HepG2 (cell line): ENCODE measurements at regions not wholly inside any gene's neighbourhood (a gene's known extent, or its start where the extent isn't known, plus 50 kb on each side); places are given as distances from the start of the nearest gene placed in this dataset.

Experiments
- ATAC-seq: fragments of 200-7000 bp; cut with Tn5 transposase; 3 replicates; pipeline ENCODE4 v1.9.1; 2020; ENCODE audit warnings: mild to moderate bottlenecking, moderate library complexity
- BruUV-seq: library from RNA; stranded (reverse); fragments of 400-500 nt; replicated peaks from 2 replicates; lab custom pipeline; 2021; lab: Mats Ljungman, UMichigan
- CTCF ChIA-PET: fragments of 300-600 bp; formaldehyde crosslinking; extraction: SDS; loops from one replicate; lab custom pipeline; 2021; ENCODE audit warnings: low total read pairs, inconsistent platforms, low intra/inter-chr PET ratio; lab: Yijun Ruan, JAX
- POLR2A ChIA-PET: fragments of 350-600 bp; sonication (Branson Sonifier 250); formaldehyde crosslinking; loops from one replicate; lab custom pipeline; 2020; ENCODE audit warnings: antibody characterized with exemption, inconsistent platforms; lab: Yijun Ruan, JAX
- DNase-seq: peaks from one replicate; pipeline ENCODE4 v3.0.0-alpha.2; 2015; ENCODE audit warnings: low spot score
- FAIRE-seq: peaks from 3 replicates; lab custom pipeline; 2011; peaks lifted over from hg19 to GRCh38; lab: Jason Lieb, UNC
- H2AFZ ChIP-seq: one replicate; pipeline ENCODE4 v1.6.1; 2011; ENCODE audit warnings: low read length, inconsistent platforms
- H3K27ac ChIP-seq: fragments of 300-600 bp; 3 replicates; pipeline ENCODE4 v1.8.0; 2011; ENCODE audit warnings: mixed run types, mild to moderate bottlenecking, mixed read lengths, low read length, inconsistent platforms; ENCODE audit not compliant: insufficient read depth; ENCODE audit errors: extremely low read length
- H3K27me3 ChIP-seq, 2 experiments: fragments of 200-600 bp in 1 of 2; 2 replicates in 1 of 2; 3 replicates in 1 of 2; pipeline versions ENCODE4 v1.6.0 to v1.8.0; 2011; ENCODE audit warnings: low read length in 2 of 2, mild to moderate bottlenecking in 2 of 2, moderate library complexity in 2 of 2, inconsistent platforms in 1 of 2; ENCODE audit not compliant: insufficient read depth in 2 of 2, control insufficient read depth in 1 of 2
- H3K36me3 ChIP-seq, 2 experiments: fragments of 200-600 bp in 1 of 2; replicated peaks in 1 of 2; 2 replicates in 1 of 2; 3 replicates in 1 of 2; pipeline versions ENCODE4 v1.5.1 to v1.8.0; 2011; ENCODE audit warnings: low read length in 2 of 2, inconsistent platforms in 1 of 2; ENCODE audit not compliant: insufficient read depth in 2 of 2, control insufficient read depth in 1 of 2
- H3K4me1 ChIP-seq: 2 replicates; pipeline ENCODE4 v1.5.1; 2012; ENCODE audit warnings: low read length, inconsistent platforms; ENCODE audit not compliant: insufficient read depth
- H3K4me2 ChIP-seq: 2 replicates; pipeline ENCODE4 v1.6.0; 2011; ENCODE audit warnings: low read depth, low read length, inconsistent platforms
- H3K4me3 ChIP-seq, 3 experiments: fragments of 200-600 bp in 1 of 3; sonication (generic), shearing (Covaris generic) in 1 of 3; replicated peaks in 1 of 3; 2 replicates each; pipeline ENCODE4 v1.5.1; 2011 to 2016; ENCODE audit warnings: low read length in 3 of 3, inconsistent platforms in 2 of 3, low read depth in 2 of 3, mild to moderate bottlenecking in 2 of 3, control low read depth in 1 of 3, mixed read lengths in 1 of 3; ENCODE audit not compliant: insufficient read depth in 1 of 3
- H3K79me2 ChIP-seq: one replicate; pipeline ENCODE4 v1.6.1; 2011; ENCODE audit warnings: low read length, inconsistent platforms; ENCODE audit not compliant: insufficient read depth
- H3K9ac ChIP-seq: 2 replicates; pipeline ENCODE4 v1.6.0; 2011; ENCODE audit warnings: mild to moderate bottlenecking, low read depth, low read length, inconsistent platforms; ENCODE audit not compliant: insufficient read depth
- H3K9me3 ChIP-seq: 2 replicates; pipeline ENCODE4 v1.5.1; 2012; ENCODE audit warnings: mild to moderate bottlenecking, low read length
- H4K20me1 ChIP-seq: 2 replicates; pipeline ENCODE4 v1.6.0; 2011; ENCODE audit warnings: inconsistent platforms, mild to moderate bottlenecking, low read length, moderate library complexity; ENCODE audit not compliant: insufficient read depth
- BCLAF1 ChIP-seq: fragments of 450-650 bp; IDR thresholded peaks from 2 replicates; pipeline ENCODE4 v1.6.1; 2017; ENCODE audit warnings: mild to moderate bottlenecking
- CBX2 ChIP-seq, 2 experiments: fragments of 200-600 bp in 1 of 2; sonication (generic); formaldehyde crosslinking in 1 of 2; IDR thresholded peaks; 2 replicates each; pipeline versions ENCODE4 v1.7.0 to v1.8.1; 2018 to 2022; ENCODE audit warnings: low read depth in 2 of 2, low read length in 1 of 2, mild to moderate bottlenecking in 1 of 2, missing genetic modification reagents in 1 of 2
- FOXJ3 ChIP-seq: sonication (generic); formaldehyde crosslinking; IDR thresholded peaks from 2 replicates; pipeline ENCODE4 v1.4.0; 2020; ENCODE audit warnings: missing genetic modification reagents, mild to moderate bottlenecking, borderline replicate concordance
- NPAS2 ChIP-seq: sonication (generic); formaldehyde crosslinking; IDR thresholded peaks from 2 replicates; pipeline ENCODE4 v1.8.0; 2022; ENCODE audit warnings: mild to moderate bottlenecking, missing genetic modification reagents, borderline replicate concordance
- PATZ1 ChIP-seq: sonication (generic); formaldehyde crosslinking; IDR thresholded peaks from 2 replicates; pipeline ENCODE4 v1.4.0; 2020; ENCODE audit warnings: missing genetic modification reagents
- POLR2G ChIP-seq: fragments of 200-400 bp; formaldehyde crosslinking; IDR thresholded peaks from 2 replicates; pipeline ENCODE4 v1.6.1; 2018; ENCODE audit warnings: mild to moderate bottlenecking, low read depth, low read length, moderate library complexity
- TRIM24 ChIP-seq: sonication (generic); formaldehyde crosslinking; IDR thresholded peaks from 2 replicates; pipeline ENCODE4 v1.8.0; 2022; ENCODE audit warnings: mild to moderate bottlenecking, missing genetic modification reagents
- ZFP37 ChIP-seq: sonication (generic); formaldehyde crosslinking; IDR thresholded peaks from 2 replicates; pipeline ENCODE4 v1.4.0; 2020; ENCODE audit warnings: missing genetic modification reagents, borderline replicate concordance
- ZFX ChIP-seq: sonication (generic); formaldehyde crosslinking; IDR thresholded peaks from 2 replicates; pipeline ENCODE4 v1.4.0; 2020; ENCODE audit warnings: mild to moderate bottlenecking, low read depth, missing genetic modification reagents, moderate library complexity
- ZNF253 ChIP-seq: sonication (generic); formaldehyde crosslinking; IDR thresholded peaks from 2 replicates; pipeline ENCODE4 v1.8.0; 2022; ENCODE audit warnings: mild to moderate bottlenecking, missing genetic modification reagents, borderline replicate concordance
- ZNF569 ChIP-seq: sonication (generic); formaldehyde crosslinking; IDR thresholded peaks from 2 replicates; pipeline ENCODE4 v1.5.0; 2020; ENCODE audit warnings: mild to moderate bottlenecking, missing genetic modification reagents, moderate library complexity, borderline replicate concordance
- ZNF670 ChIP-seq: sonication (generic); formaldehyde crosslinking; IDR thresholded peaks from 2 replicates; pipeline ENCODE4 v1.8.0; 2022; ENCODE audit warnings: mild to moderate bottlenecking, missing genetic modification reagents, borderline replicate concordance
- ZSCAN5A ChIP-seq: sonication (generic); formaldehyde crosslinking; IDR thresholded peaks from 2 replicates; pipeline ENCODE4 v1.8.0; 2022; ENCODE audit warnings: mild to moderate bottlenecking, missing genetic modification reagents, borderline replicate concordance
- WGBS: methylation state at CpG from one replicate; pipeline ENCODE4 v1.1.6; 2017; ENCODE audit warnings: low lambda C conversion rate; 5-methylcytosine and 5-hydroxymethylcytosine counted together
- in situ Hi-C: cut with HindIII; loops from 2 replicates; pipeline ENCODE4 v1.10.0; 2017; ENCODE audit warnings: low pct_unique_long_range_greater_than_20kb; ENCODE audit not compliant: extremely low pct_ligation_motif_present
- intact Hi-C: fragments of 100-400 bp; cut with micrococcal nuclease; formaldehyde crosslinking; loops from one replicate; pipeline ENCODE4 v1.10.0; 2022; ENCODE audit not compliant: unreplicated experiment
- TF ChIP-seq, protein P1 (sequence below): sonication (generic); formaldehyde crosslinking; IDR thresholded peaks from 2 replicates; pipeline ENCODE4 v1.4.0; 2020; ENCODE audit warnings: mild to moderate bottlenecking, missing genetic modification reagents
- TF ChIP-seq, protein P2 (sequence below): sonication (generic); formaldehyde crosslinking; IDR thresholded peaks from 2 replicates; pipeline ENCODE4 v1.8.1; 2023; ENCODE audit warnings: mild to moderate bottlenecking, inconsistent platforms, moderate library complexity, missing genetic modification reagents, borderline replicate concordance

DNA sequence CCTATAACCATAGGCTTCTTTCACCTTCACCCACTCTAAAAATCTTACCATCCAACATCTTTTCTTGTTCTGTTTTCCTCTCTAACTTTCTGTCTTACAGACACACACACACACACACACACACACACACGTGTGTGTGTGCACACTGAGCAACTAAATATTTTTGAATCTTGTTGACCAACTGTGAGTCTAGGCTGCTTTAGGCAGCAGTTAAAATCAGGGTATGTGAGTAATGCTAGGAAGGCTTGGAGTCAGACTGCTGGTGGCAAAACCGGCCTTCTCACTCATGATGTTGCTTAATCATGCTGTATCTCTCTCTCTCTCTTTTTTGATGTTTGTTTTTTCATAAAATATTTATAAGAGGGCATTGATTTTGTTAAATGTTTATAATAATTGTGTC lies 103.1 kb upstream of the TBX18 start:
- DNase-seq, result no peak
- no peak overlapping the region for H3K4me2 ChIP-seq
- H3K79me2 ChIP-seq, result no peaks in the 10 kb centered on the region
- in situ Hi-C loops, result no loop called here
- H3K4me3 ChIP-seq, result no peak overlapping the region
- ATAC-seq, result no peak
- H3K4me1 ChIP-seq, result no peaks in the 10 kb centered on the region
- no peaks in the 10 kb centered on the region for H3K27me3 ChIP-seq
- BruUV-seq, result no TSS peak
- TF ChIP-seq ZFX (CRISPR knock-in tag), result no peak
- no peak for TF ChIP-seq ZNF670 (CRISPR knock-in tag)
- no peak for TF ChIP-seq ZNF569 (CRISPR knock-in tag)
- TF ChIP-seq, protein P1, sequence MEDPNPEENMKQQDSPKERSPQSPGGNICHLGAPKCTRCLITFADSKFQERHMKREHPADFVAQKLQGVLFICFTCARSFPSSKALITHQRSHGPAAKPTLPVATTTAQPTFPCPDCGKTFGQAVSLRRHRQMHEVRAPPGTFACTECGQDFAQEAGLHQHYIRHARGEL, result no peak
- no peak for TF ChIP-seq CBX2 (IDR thresholded peaks at IDR 0.05; ENCODE audit: low read depth, low read length)
- no peak for TF ChIP-seq CBX2 (CRISPR knock-in tag; IDR thresholded peaks at IDR 0.05; ENCODE audit: low read depth)
- TF ChIP-seq TRIM24 (CRISPR knock-in tag), result no peak
- TF ChIP-seq FOXJ3 (CRISPR knock-in tag), result no peak
- no peak for TF ChIP-seq NPAS2 (CRISPR knock-in tag)
- TF ChIP-seq PATZ1 (CRISPR knock-in tag), result no peak
- TF ChIP-seq BCLAF1, result no peak
- no peak for TF ChIP-seq ZNF253 (CRISPR knock-in tag)
- TF ChIP-seq ZFP37 (CRISPR knock-in tag), result no peak
- TF ChIP-seq POLR2G, result no peak
- TF ChIP-seq ZSCAN5A, result no peak
- TF ChIP-seq, protein P2, sequence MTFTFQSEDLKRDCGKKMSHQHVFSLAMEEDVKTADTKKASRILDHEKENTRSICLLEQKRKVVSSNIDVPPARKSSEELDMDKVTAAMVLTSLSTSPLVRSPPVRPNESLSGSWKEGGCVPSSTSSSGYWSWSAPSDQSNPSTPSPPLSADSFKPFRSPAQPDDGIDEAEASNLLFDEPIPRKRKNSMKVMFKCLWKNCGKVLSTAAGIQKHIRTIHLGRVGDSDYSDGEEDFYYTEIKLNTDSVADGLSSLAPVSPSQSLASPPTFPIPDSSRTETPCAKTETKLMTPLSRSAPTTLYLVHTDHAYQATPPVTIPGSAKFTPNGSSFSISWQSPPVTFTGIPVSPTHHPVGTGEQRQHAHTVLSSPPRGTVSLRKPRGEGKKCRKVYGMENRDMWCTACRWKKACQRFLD, result no peak
- no peak overlapping the region for H3K27ac ChIP-seq
- ChIA-PET POLR2A (no interaction called here), CTCF (no interaction called here)
- no peaks in the 10 kb centered on the region for H4K20me1 ChIP-seq
- intact Hi-C loops, result no loop called here
- H2AFZ ChIP-seq, result no peak overlapping the region
- H3K9me3 ChIP-seq, result no peaks in the 10 kb centered on the region
- no peak for FAIRE-seq
- H3K36me3 ChIP-seq, result no peaks in the 10 kb centered on the region
- H3K9ac ChIP-seq, result no peak overlapping the region
- 2% methylated on average over 2 of the region's 2 CpGs for WGBS
